GM12878 (cell line): ENCODE measurements at regions not wholly inside any gene's neighbourhood (a gene's known extent, or its start where the extent isn't known, plus 50 kb on each side); places are given as distances from the start of the nearest gene placed in this dataset.

Experiments
- ATAC-seq: fragments of 200-7000 bp; cut with Tn5 transposase; 3 replicates; pipeline ENCODE4 v1.9.1; 2020; ENCODE audit warnings: mild to moderate bottlenecking, moderate library complexity
- BruUV-seq: library from RNA; stranded (reverse); fragments of 400-500 nt; replicated peaks from 2 replicates; lab custom pipeline; 2021; lab: Mats Ljungman, UMichigan
- CTCF ChIA-PET: fragments of 300-600 bp; sonication (Branson Sonifier 250); formaldehyde crosslinking; extraction: SDS; loops from one replicate; lab custom pipeline; 2021; ENCODE audit warnings: inconsistent platforms; lab: Yijun Ruan, JAX
- POLR2A ChIA-PET: fragments of 350-600 bp; formaldehyde crosslinking; extraction: SDS; loops from one replicate; lab custom pipeline; 2021; ENCODE audit warnings: inconsistent platforms; lab: Charles Lee
- RAD21 ChIA-PET: fragments of 300-600 bp; sonication (Branson Sonifier 250); formaldehyde crosslinking; loops from one replicate; lab custom pipeline; 2023; ENCODE audit warnings: antibody characterized with exemption; ENCODE audit not compliant: unreplicated experiment; lab: Charles Lee
- SMC1A ChIA-PET: fragments of 300-600 bp; sonication (Branson Sonifier 250); formaldehyde crosslinking; loops from one replicate; lab custom pipeline; 2023; ENCODE audit not compliant: unreplicated experiment, uncharacterized antibody; lab: Charles Lee
- DNase-seq: peaks from one replicate; pipeline ENCODE4 v3.0.0-alpha.2; 2011; ENCODE audit warnings: low read depth, low spot score
- FAIRE-seq: peaks from 3 replicates; lab custom pipeline; 2011; peaks lifted over from hg19 to GRCh38; lab: Jason Lieb, UNC
- H2AFZ ChIP-seq: 2 replicates; pipeline ENCODE4 v1.6.0; 2011; ENCODE audit warnings: low read depth, low read length, control low read depth; ENCODE audit not compliant: control insufficient read depth
- H3K27ac ChIP-seq: 2 replicates; pipeline ENCODE4 v1.5.1; 2011; ENCODE audit warnings: control low read depth; ENCODE audit not compliant: control insufficient read depth, insufficient read depth
- H3K27me3 ChIP-seq, 2 experiments: replicated peaks in 1 of 2; 2 replicates each; pipeline versions ENCODE4 v1.6.0 to v1.6.1; 2011; ENCODE audit warnings: low read length in 1 of 2; ENCODE audit not compliant: control insufficient read depth in 2 of 2, insufficient read depth in 2 of 2
- H3K36me3 ChIP-seq, 2 experiments: 2 replicates each; pipeline ENCODE4 v1.5.1; 2011; ENCODE audit warnings: low read length in 1 of 2; ENCODE audit not compliant: control insufficient read depth in 2 of 2, insufficient read depth in 2 of 2
- H3K4me1 ChIP-seq: 2 replicates; pipeline ENCODE4 v1.6.1; 2011; ENCODE audit warnings: mild to moderate bottlenecking, low read length, moderate library complexity, mixed read lengths; ENCODE audit not compliant: control insufficient read depth, insufficient read depth
- H3K4me2 ChIP-seq: 2 replicates; pipeline ENCODE4 v1.6.0; 2011; ENCODE audit warnings: control low read depth; ENCODE audit not compliant: control insufficient read depth, insufficient read depth
- H3K4me3 ChIP-seq: fragments of 200-600 bp; sonication (generic); 2 replicates; pipeline ENCODE4 v1.5.1; 2016
- H3K79me2 ChIP-seq: 2 replicates; pipeline ENCODE4 v1.6.0; 2011; ENCODE audit warnings: low read length; ENCODE audit not compliant: control insufficient read depth, insufficient read depth
- H3K9ac ChIP-seq: 2 replicates; pipeline ENCODE4 v1.8.0; 2011; ENCODE audit warnings: low read length, control low read depth, mixed read lengths; ENCODE audit not compliant: control insufficient read depth, insufficient read depth
- H3K9me3 ChIP-seq: replicated peaks from 3 replicates; pipeline ENCODE4 v1.5.1; 2011; ENCODE audit warnings: mild to moderate bottlenecking, low read length; ENCODE audit not compliant: control insufficient read depth, insufficient read depth
- H4K20me1 ChIP-seq: 2 replicates; pipeline ENCODE4 v1.6.0; 2011; ENCODE audit not compliant: control insufficient read depth, insufficient read depth
- BCL11A ChIP-seq: IDR thresholded peaks from 2 replicates; pipeline ENCODE4 v1.6.1; 2011; ENCODE audit warnings: low read depth, low read length
- EED ChIP-seq: sonication (generic); IDR thresholded peaks from 2 replicates; pipeline ENCODE4 v1.6.1; 2016; ENCODE audit warnings: antibody characterized with exemption, low read depth
- EGR1 ChIP-seq, 2 experiments: IDR thresholded peaks; 1 replicate in 1 of 2; 2 replicates in 1 of 2; pipeline ENCODE4 v1.6.1; 2011 to 2012; ENCODE audit warnings: low read depth in 2 of 2, low read length in 2 of 2, borderline replicate concordance in 1 of 2, mild to moderate bottlenecking in 1 of 2, moderate library complexity in 1 of 2
- FOS ChIP-seq: IDR thresholded peaks from 3 replicates; pipeline ENCODE4 v1.6.1; 2011; ENCODE audit warnings: borderline replicate concordance; ENCODE audit not compliant: insufficient read length; ENCODE audit errors: extremely low read depth
- HDAC6 ChIP-seq: fragments of 200-600 bp; sonication (generic); IDR thresholded peaks from one replicate; pipeline ENCODE4 v1.8.0; 2017; ENCODE audit warnings: antibody characterized with exemption; ENCODE audit not compliant: unreplicated experiment
- IKZF1 ChIP-seq: fragments of 450-650 bp; conservative IDR thresholded peaks from 2 replicates; pipeline ENCODE4 v1.6.1; 2017; ENCODE audit warnings: antibody characterized with exemption, mild to moderate bottlenecking
- KDM1A ChIP-seq: fragments of 200-600 bp; sonication (generic); IDR thresholded peaks from 2 replicates; pipeline ENCODE4 v1.6.1; 2016; ENCODE audit warnings: borderline replicate concordance
- SREBF1 ChIP-seq: IDR thresholded peaks from 2 replicates; pipeline ENCODE4 v1.6.1; 2012; ENCODE audit warnings: mild to moderate bottlenecking, low read length
- ZNF274 ChIP-seq: IDR thresholded peaks from one replicate; pipeline ENCODE4 v1.8.0; 2011; ENCODE audit not compliant: insufficient read length, insufficient read depth
- ZNF622 ChIP-seq: fragments of 450-650 bp; IDR thresholded peaks from 2 replicates; pipeline ENCODE4 v1.6.1; 2017; ENCODE audit warnings: mild to moderate bottlenecking, inconsistent platforms
- WGBS: methylation state at CpG from one replicate; pipeline ENCODE4 v1.1.6; 2016; ENCODE audit warnings: low lambda C conversion rate; ENCODE audit not compliant: insufficient replicate concordance, insufficient coverage; ENCODE audit errors: missing lambda C conversion rate; 5-methylcytosine and 5-hydroxymethylcytosine counted together
- in situ Hi-C: fragments of 300-500 bp; cut with MboI; formaldehyde crosslinking; loops from 9 replicates; pipeline ENCODE4 v1.14.3; 2018; ENCODE audit warnings: mixed read lengths
- intact Hi-C: fragments of 100-400 bp; cut with micrococcal nuclease; formaldehyde crosslinking; loops from one replicate; pipeline ENCODE4 v1.14.2; 2022; ENCODE audit not compliant: unreplicated experiment
- TF ChIP-seq, protein P1 (sequence below): IDR thresholded peaks from 2 replicates; pipeline ENCODE4 v1.6.1; 2011; ENCODE audit warnings: mild to moderate bottlenecking, low read depth, low read length, moderate library complexity; ENCODE audit not compliant: insufficient replicate concordance
- TF ChIP-seq, protein P2 (sequence below): IDR thresholded peaks from 2 replicates; pipeline ENCODE4 v1.6.1; 2012; ENCODE audit warnings: improper control_type of control experiment, low read depth, low read length; ENCODE audit not compliant: insufficient replicate concordance
- TF ChIP-seq, protein P3 (sequence below): fragments of 450-650 bp; IDR thresholded peaks from 2 replicates; pipeline ENCODE4 v1.6.1; 2014; ENCODE audit warnings: mild to moderate bottlenecking
- TF ChIP-seq, protein P4 (sequence below): fragments of 450-650 bp; IDR thresholded peaks from 2 replicates; pipeline ENCODE4 v1.6.1; 2017; ENCODE audit warnings: mild to moderate bottlenecking

DNA sequence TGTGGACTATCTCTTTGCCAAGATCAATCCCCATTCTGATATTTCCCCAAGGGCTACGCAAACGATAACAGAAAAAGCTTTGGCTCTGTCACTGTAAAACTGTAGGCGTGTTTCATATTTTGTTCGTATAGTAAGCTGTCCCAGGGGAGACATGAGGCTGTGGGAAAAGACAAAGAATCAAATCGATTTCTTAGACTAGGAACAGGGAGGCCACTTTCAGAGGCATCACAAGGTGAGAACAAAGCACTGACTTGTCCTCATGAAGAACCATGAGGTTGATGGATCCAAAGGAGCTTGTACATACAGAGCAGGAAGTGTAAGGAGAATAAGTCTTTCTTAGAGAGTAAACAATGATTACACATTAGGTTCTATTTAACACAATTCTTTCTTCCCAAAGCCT lies 255.7 kb downstream of the HNMT start (continued):
- TF ChIP-seq, protein P1, sequence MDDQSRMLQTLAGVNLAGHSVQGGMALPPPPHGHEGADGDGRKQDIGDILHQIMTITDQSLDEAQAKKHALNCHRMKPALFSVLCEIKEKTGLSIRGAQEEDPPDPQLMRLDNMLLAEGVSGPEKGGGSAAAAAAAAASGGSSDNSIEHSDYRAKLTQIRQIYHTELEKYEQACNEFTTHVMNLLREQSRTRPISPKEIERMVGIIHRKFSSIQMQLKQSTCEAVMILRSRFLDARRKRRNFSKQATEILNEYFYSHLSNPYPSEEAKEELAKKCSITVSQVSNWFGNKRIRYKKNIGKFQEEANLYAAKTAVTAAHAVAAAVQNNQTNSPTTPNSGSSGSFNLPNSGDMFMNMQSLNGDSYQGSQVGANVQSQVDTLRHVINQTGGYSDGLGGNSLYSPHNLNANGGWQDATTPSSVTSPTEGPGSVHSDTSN: no peak
- TF ChIP-seq ZNF622 (no peak), SREBF1 (no peak), BCL11A (no peak)
- TF ChIP-seq, protein P2, sequence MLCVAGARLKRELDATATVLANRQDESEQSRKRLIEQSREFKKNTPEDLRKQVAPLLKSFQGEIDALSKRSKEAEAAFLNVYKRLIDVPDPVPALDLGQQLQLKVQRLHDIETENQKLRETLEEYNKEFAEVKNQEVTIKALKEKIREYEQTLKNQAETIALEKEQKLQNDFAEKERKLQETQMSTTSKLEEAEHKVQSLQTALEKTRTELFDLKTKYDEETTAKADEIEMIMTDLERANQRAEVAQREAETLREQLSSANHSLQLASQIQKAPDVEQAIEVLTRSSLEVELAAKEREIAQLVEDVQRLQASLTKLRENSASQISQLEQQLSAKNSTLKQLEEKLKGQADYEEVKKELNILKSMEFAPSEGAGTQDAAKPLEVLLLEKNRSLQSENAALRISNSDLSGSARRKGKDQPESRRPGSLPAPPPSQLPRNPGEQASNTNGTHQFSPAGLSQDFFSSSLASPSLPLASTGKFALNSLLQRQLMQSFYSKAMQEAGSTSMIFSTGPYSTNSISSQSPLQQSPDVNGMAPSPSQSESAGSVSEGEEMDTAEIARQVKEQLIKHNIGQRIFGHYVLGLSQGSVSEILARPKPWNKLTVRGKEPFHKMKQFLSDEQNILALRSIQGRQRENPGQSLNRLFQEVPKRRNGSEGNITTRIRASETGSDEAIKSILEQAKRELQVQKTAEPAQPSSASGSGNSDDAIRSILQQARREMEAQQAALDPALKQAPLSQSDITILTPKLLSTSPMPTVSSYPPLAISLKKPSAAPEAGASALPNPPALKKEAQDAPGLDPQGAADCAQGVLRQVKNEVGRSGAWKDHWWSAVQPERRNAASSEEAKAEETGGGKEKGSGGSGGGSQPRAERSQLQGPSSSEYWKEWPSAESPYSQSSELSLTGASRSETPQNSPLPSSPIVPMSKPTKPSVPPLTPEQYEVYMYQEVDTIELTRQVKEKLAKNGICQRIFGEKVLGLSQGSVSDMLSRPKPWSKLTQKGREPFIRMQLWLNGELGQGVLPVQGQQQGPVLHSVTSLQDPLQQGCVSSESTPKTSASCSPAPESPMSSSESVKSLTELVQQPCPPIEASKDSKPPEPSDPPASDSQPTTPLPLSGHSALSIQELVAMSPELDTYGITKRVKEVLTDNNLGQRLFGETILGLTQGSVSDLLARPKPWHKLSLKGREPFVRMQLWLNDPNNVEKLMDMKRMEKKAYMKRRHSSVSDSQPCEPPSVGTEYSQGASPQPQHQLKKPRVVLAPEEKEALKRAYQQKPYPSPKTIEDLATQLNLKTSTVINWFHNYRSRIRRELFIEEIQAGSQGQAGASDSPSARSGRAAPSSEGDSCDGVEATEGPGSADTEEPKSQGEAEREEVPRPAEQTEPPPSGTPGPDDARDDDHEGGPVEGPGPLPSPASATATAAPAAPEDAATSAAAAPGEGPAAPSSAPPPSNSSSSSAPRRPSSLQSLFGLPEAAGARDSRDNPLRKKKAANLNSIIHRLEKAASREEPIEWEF: no peak

DNA sequence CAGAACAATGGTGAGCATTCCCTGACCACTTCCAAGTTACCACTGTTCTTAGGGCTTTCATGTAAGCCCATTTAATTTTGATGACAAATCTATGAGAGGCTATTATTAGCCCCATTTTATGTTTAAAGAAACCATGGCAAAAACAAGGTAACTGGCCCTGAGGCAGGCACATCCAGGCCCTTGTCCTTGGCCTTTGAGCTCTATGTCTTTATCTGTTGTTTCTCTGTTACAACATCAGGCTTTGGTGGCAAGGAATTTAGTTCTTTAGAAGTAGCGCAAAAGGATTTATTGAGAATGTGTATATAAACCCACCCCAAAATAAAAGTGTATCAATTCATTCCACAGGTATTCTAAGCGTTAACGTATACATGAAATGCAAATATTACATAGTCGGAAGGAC lies 257.1 kb downstream of the HNMT start:
- Histone ChIP-seq H3K4me3 (no peak overlapping the region), H3K36me3 (no peaks in the 10 kb centered on the region), H3K4me1 (no peaks in the 10 kb centered on the region), H2AFZ (no peak overlapping the region), H3K79me2 (no peaks in the 10 kb centered on the region), H3K4me2 (no peak overlapping the region), H3K27ac (no peak overlapping the region), H3K27me3 (no peaks in the 10 kb centered on the region; a peak in 1 of 4 replicates), H3K9ac (no peak overlapping the region), H4K20me1 (no peaks in the 10 kb centered on the region), H3K9me3 (no peaks in the 10 kb centered on the region)
- no TSS peak for BruUV-seq
- POLR2A ChIA-PET: no interaction called here
- ATAC-seq (no peak), DNase-seq (no peak), FAIRE-seq (no peak)
- RAD21 ChIA-PET: no interaction called here
- intact Hi-C loops: no loop called here
- in situ Hi-C loops: no loop called here
- 95% methylated on average over 4 of the region's 4 CpGs for WGBS
- SMC1A ChIA-PET: interaction anchor here (0.5 to 1.7 kb wide), 3 partner anchors 9 to 66 kb away, joined by 3 read pairs; no protein-coding TSS in a partner anchor
- CTCF ChIA-PET: no interaction called here
- TF ChIP-seq EED (no peak), KDM1A (no peak), ZNF274 (no peak), IKZF1 (no peak), EGR1 (IDR thresholded peaks at IDR 0.05; ENCODE audit: borderline replicate concordance in 1 of 2, low read depth in 2 of 2, low read length in 2 of 2) (no peak), HDAC6 (no peak), FOS (no peak)
- TF ChIP-seq, protein P3, sequence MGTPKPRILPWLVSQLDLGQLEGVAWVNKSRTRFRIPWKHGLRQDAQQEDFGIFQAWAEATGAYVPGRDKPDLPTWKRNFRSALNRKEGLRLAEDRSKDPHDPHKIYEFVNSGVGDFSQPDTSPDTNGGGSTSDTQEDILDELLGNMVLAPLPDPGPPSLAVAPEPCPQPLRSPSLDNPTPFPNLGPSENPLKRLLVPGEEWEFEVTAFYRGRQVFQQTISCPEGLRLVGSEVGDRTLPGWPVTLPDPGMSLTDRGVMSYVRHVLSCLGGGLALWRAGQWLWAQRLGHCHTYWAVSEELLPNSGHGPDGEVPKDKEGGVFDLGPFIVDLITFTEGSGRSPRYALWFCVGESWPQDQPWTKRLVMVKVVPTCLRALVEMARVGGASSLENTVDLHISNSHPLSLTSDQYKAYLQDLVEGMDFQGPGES: no peak
- TF ChIP-seq, protein P4, sequence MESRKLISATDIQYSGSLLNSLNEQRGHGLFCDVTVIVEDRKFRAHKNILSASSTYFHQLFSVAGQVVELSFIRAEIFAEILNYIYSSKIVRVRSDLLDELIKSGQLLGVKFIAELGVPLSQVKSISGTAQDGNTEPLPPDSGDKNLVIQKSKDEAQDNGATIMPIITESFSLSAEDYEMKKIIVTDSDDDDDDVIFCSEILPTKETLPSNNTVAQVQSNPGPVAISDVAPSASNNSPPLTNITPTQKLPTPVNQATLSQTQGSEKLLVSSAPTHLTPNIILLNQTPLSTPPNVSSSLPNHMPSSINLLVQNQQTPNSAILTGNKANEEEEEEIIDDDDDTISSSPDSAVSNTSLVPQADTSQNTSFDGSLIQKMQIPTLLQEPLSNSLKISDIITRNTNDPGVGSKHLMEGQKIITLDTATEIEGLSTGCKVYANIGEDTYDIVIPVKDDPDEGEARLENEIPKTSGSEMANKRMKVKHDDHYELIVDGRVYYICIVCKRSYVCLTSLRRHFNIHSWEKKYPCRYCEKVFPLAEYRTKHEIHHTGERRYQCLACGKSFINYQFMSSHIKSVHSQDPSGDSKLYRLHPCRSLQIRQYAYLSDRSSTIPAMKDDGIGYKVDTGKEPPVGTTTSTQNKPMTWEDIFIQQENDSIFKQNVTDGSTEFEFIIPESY: no peak
